ENCODE measurements at regions not wholly inside any gene's neighbourhood (a gene's known extent, or its start where the extent isn't known, plus 50 kb on each side); places are given as distances from the start of the nearest gene placed in this dataset.

- no peak for TF ChIP-seq CTCF (IDR thresholded peaks at IDR 0.05; ENCODE audit: control extremely low read depth, extremely low read depth, low read depth, missing control alignments)
- POLR2A ChIA-PET: no interaction called here
- CTCF ChIA-PET: no interaction called here
- no peak for DNase-seq (ENCODE audit: extremely low spot score)
Measured at GRCh38 chr13:58097831-58098230, 466.3 kb downstream of the PCDH17 start.

DNA sequence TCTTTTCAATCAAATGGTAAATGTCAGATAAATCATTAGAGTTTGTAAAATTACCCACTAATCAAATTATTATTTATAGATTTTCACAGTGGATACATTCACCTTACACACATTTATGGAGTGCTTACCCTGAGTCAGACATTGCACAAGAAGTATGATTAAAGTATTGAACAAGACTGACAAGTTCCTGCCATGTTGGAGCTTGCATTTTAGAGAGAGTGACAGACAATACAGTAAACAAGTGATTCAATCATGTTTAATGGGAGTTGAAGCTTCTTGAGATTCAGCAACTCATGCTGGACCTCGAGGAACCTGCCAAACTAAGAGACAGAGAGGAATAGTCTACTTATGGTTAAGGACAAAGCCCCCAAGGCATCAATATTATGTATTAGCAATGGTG is 487.8 kb downstream of the PCDH17 start:
- ChIA-PET CTCF (interaction anchor here (1.0 to 1.6 kb wide), 2 partner anchors 9 to 12 kb away, joined by 3 to 4 read pairs; no protein-coding TSS in a partner anchor), POLR2A (no interaction called here)
- no peak for TF ChIP-seq CTCF (IDR thresholded peaks at IDR 0.05; ENCODE audit: control extremely low read depth, extremely low read depth, low read depth, missing control alignments)
- DNase-seq (ENCODE audit: extremely low spot score): no peak

GRCh38 chr13:58119804-58120203 is 488.3 kb downstream of the PCDH17 start:
- ChIA-PET CTCF (interaction anchor here (1.6 kb wide), 1 partner anchor 11 kb away, joined by 3 read pairs; no protein-coding TSS in a partner anchor), POLR2A (no interaction called here)
- DNase-seq (ENCODE audit: extremely low spot score): no peak
- no peak for TF ChIP-seq CTCF (IDR thresholded peaks at IDR 0.05; ENCODE audit: control extremely low read depth, extremely low read depth, low read depth, missing control alignments)

DNA sequence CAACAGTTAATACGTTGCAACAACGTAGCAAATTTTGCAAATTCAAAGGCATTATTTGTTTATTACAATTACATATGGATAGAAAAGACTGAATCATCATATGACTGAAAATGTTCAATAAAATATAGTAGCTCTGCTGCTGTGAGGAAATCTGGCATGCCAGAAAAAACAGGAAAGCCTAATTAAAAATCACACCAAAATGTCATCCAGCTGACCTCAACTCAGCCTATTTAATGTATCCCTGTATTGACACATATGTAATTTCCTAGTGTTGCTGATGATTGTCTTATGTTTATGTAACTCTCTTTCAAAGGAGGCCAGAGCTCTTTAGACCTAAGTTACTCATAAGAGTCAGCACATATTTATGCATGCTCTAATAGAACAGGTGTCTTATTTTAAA is 495.0 kb downstream of the PCDH17 start:
- CTCF ChIA-PET: no interaction called here
- POLR2A ChIA-PET: no interaction called here
- DNase-seq (ENCODE audit: extremely low spot score): no peak
- no peak for TF ChIP-seq CTCF (IDR thresholded peaks at IDR 0.05; ENCODE audit: control extremely low read depth, extremely low read depth, low read depth, missing control alignments)

DNA sequence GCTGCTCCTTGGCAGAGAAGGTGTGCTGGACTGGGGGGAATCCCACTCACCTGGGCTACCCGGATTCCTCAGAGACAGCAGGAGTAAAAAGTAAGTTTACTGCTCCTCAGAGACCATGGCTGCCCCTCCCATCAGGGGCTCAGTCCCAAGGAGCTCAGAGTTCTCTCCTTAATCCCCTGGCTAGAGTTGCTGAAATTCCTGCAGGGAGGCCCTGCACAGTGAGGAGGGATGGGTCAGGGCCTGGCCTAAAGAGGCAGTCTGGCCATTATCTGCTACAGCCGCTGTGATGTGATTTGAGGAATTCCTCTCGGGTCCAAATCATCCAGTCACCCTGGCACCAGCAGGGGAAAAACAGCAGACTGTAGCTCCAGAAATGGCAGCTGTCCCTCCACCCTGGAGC is 502.5 kb downstream of the PCDH17 start:
- CTCF ChIA-PET: no interaction called here
- no peak for DNase-seq (ENCODE audit: extremely low spot score)
- POLR2A ChIA-PET: no interaction called here
- TF ChIP-seq CTCF (IDR thresholded peaks at IDR 0.05; ENCODE audit: control extremely low read depth, extremely low read depth, low read depth, missing control alignments): no peak

DNA sequence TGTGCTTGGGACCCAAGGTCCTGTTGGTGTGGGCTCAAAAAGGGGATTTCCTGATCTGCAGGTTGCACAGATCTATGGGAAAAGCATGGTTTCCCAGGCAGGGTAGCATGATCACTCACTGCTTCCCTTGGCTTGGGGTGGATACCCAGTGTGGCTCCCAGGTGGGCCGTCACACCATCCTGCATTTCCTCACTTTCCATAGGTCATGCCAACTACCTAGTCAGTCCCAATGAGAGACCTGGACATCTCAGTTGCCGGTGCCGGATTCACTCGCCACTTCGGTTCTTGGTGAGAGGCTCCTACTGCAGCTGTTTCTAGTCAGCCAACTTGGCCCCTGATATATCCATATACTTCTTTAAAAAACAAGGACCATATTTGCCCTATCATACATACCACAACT is 503.0 kb downstream of the PCDH17 start:
- DNase-seq (ENCODE audit: extremely low spot score): no peak
- POLR2A ChIA-PET: no interaction called here
- CTCF ChIA-PET: no interaction called here
- no peak for TF ChIP-seq CTCF (IDR thresholded peaks at IDR 0.05; ENCODE audit: control extremely low read depth, extremely low read depth, low read depth, missing control alignments)

GRCh38 chr13:58142952-58143351 is 511.4 kb downstream of the PCDH17 start:
- ChIA-PET POLR2A (no interaction called here), CTCF (no interaction called here)
- no peak for TF ChIP-seq CTCF (IDR thresholded peaks at IDR 0.05; ENCODE audit: control extremely low read depth, extremely low read depth, low read depth, missing control alignments)
- no peak for DNase-seq (ENCODE audit: extremely low spot score)
